ENCODE measurements at regions not wholly inside any gene's neighbourhood (a gene's known extent, or its start where the extent isn't known, plus 50 kb on each side); places are given as distances from the start of the nearest gene placed in this dataset.

- Histone ChIP-seq H4K20me1 (replicated peaks; ENCODE audit: control insufficient read depth, extremely low read depth, insufficient read depth, low read length) (no peaks in the 10 kb centered on the region), H3K27me3 (ENCODE audit: control insufficient read depth in 2 of 2, insufficient read depth in 2 of 2, low read length in 2 of 2) (no peaks in the 10 kb centered on the region), H3K27ac (ENCODE audit: insufficient read depth, low read depth, low read length) (no peak overlapping the region), H3K4me3 (replicated peaks in 1 of 3; ENCODE audit: insufficient read depth in 1 of 3, low read depth in 1 of 3, low read length in 3 of 3) (no peak overlapping the region), H3K36me3 (ENCODE audit: control insufficient read depth in 2 of 2, extremely low read depth in 1 of 2, insufficient read depth in 2 of 2, low read length in 2 of 2) (no peaks in the 10 kb centered on the region), H2AFZ (ENCODE audit: low read depth, low read length) (no peak overlapping the region), H3K9me1 (replicated peaks; ENCODE audit: control insufficient read depth, extremely low read depth, insufficient read depth, low read length) (no peaks in the 10 kb centered on the region), H3K9me3 (replicated peaks; ENCODE audit: control insufficient read depth, insufficient read depth, low read length) (peaks cover 5% of the 10 kb centered on the region), H3K4me2 (ENCODE audit: insufficient read depth, low read length) (no peak overlapping the region), H3K79me2 (ENCODE audit: control insufficient read depth, insufficient read depth, low read length) (no peaks in the 10 kb centered on the region), H3K9ac (replicated peaks; ENCODE audit: extremely low read depth, insufficient read depth, low read length) (no peak overlapping the region), H3K4me1 (ENCODE audit: control insufficient read depth, extremely low read depth, insufficient read depth, low read length) (no peaks in the 10 kb centered on the region)
- no TSS peak for BruUV-seq (replicated peaks)
- TF ChIP-seq MAX (IDR thresholded peaks at IDR 0.05; ENCODE audit: insufficient read depth, insufficient read length) = no peak
- TF ChIP-seq CTCF (IDR thresholded peaks at IDR 0.05; ENCODE audit: extremely low read depth in 1 of 2, insufficient read depth in 1 of 2, low read depth in 1 of 2, low read length in 2 of 2) = no peak
- no peak for TF ChIP-seq EZH2 (IDR thresholded peaks at IDR 0.05; ENCODE audit: borderline replicate concordance, low read depth, low read length, severe bottlenecking)
- no peak for TF ChIP-seq GATA2 (IDR thresholded peaks at IDR 0.05; ENCODE audit: insufficient read depth, insufficient read length, low read depth, low read length)
- no peak for TF ChIP-seq POLR2AphosphoS5 (IDR thresholded peaks at IDR 0.05; ENCODE audit: insufficient read depth, low read depth, low read length)
- TF ChIP-seq JUN (IDR thresholded peaks at IDR 0.05; ENCODE audit: borderline replicate concordance, insufficient read depth, insufficient read length, low read depth) = no peak
- dilution Hi-C loops (cut with MboI; ENCODE audit: extremely low pct_ligation_motif_present, low sequenced_read_pairs) = no loop called here
- FAIRE-seq (no peak), DNase-seq (ENCODE audit: low read depth, low spot score) (no peak)
- ChIA-PET CTCF (no interaction called here), POLR2A (no interaction called here)
- intact Hi-C loops (cut with micrococcal nuclease) = no loop called here
Measured at GRCh38 chr17:71084219-71084618, 914.9 kb downstream of the KCNJ2 start.

- peaks cover 5% of the 10 kb centered on the region for H3K9me3 ChIP-seq (replicated peaks; ENCODE audit: control insufficient read depth, insufficient read depth, low read length)
- H3K36me3 ChIP-seq (ENCODE audit: control insufficient read depth in 2 of 2, extremely low read depth in 1 of 2, insufficient read depth in 2 of 2, low read length in 2 of 2) = no peaks in the 10 kb centered on the region
- no peaks in the 10 kb centered on the region for H3K4me1 ChIP-seq (ENCODE audit: control insufficient read depth, extremely low read depth, insufficient read depth, low read length)
- dilution Hi-C loops (cut with MboI; ENCODE audit: extremely low pct_ligation_motif_present, low sequenced_read_pairs) (no loop called here), intact Hi-C loops (cut with micrococcal nuclease) (no loop called here)
- no peak overlapping the region for H3K27ac ChIP-seq (ENCODE audit: insufficient read depth, low read depth, low read length)
- no peaks in the 10 kb centered on the region for H4K20me1 ChIP-seq (replicated peaks; ENCODE audit: control insufficient read depth, extremely low read depth, insufficient read depth, low read length)
- TF ChIP-seq POLR2A (IDR thresholded peaks at IDR 0.05; ENCODE audit: low read depth, low read length) = no peak
- no peak for TF ChIP-seq MAX (IDR thresholded peaks at IDR 0.05; ENCODE audit: insufficient read depth, insufficient read length)
- TF ChIP-seq MYC (IDR thresholded peaks at IDR 0.05; ENCODE audit: low read depth, low read length) = no peak
- no peak for TF ChIP-seq JUN (IDR thresholded peaks at IDR 0.05; ENCODE audit: borderline replicate concordance, insufficient read depth, insufficient read length, low read depth)
- no peak for TF ChIP-seq GATA2 (IDR thresholded peaks at IDR 0.05; ENCODE audit: insufficient read depth, insufficient read length, low read depth, low read length)
- TF ChIP-seq FOS (IDR thresholded peaks at IDR 0.05; ENCODE audit: borderline replicate concordance, insufficient read depth, low read length) = no peak
- no peak for TF ChIP-seq CTCF (IDR thresholded peaks at IDR 0.05; ENCODE audit: extremely low read depth in 1 of 2, insufficient read depth in 1 of 2, low read depth in 1 of 2, low read length in 2 of 2)
- no peak for TF ChIP-seq POLR2AphosphoS5 (IDR thresholded peaks at IDR 0.05; ENCODE audit: insufficient read depth, low read depth, low read length)
- no peak for TF ChIP-seq EZH2 (IDR thresholded peaks at IDR 0.05; ENCODE audit: borderline replicate concordance, low read depth, low read length, severe bottlenecking)
- no TSS peak for BruUV-seq (replicated peaks)
- no peaks in the 10 kb centered on the region for H3K27me3 ChIP-seq (ENCODE audit: control insufficient read depth in 2 of 2, insufficient read depth in 2 of 2, low read length in 2 of 2)
- no peaks in the 10 kb centered on the region for H3K9me1 ChIP-seq (replicated peaks; ENCODE audit: control insufficient read depth, extremely low read depth, insufficient read depth, low read length)
- H2AFZ ChIP-seq (ENCODE audit: low read depth, low read length) = no peak overlapping the region
- no peak overlapping the region for H3K4me2 ChIP-seq (ENCODE audit: insufficient read depth, low read length)
- H3K9ac ChIP-seq (replicated peaks; ENCODE audit: extremely low read depth, insufficient read depth, low read length) = no peak overlapping the region
- DNase-seq (ENCODE audit: low read depth, low spot score) (no peak), FAIRE-seq (no peak)
- ChIA-PET POLR2A (no interaction called here), CTCF (no interaction called here)
- H3K79me2 ChIP-seq (ENCODE audit: control insufficient read depth, insufficient read depth, low read length) = no peaks in the 10 kb centered on the region
- no peak overlapping the region for H3K4me3 ChIP-seq (replicated peaks in 1 of 3; ENCODE audit: insufficient read depth in 1 of 3, low read depth in 1 of 3, low read length in 3 of 3)
Measured at GRCh38 chr17:71084838-71085237, 915.5 kb downstream of the KCNJ2 start.

Data from endothelial cell of umbilical vein (primary cell).